Lung (tissue), 11 donors: ENCODE measurements at regions not wholly inside any gene's neighbourhood (a gene's known extent, or its start where the extent isn't known, plus 50 kb on each side); places are given as distances from the start of the nearest gene placed in this dataset.

ENCODE experiments used
- ATAC-seq: fragments of 200-7000 bp; cut with Tn5 transposase; one replicate; pipeline ENCODE4 v1.9.1; 2020; ENCODE audit warnings: moderate number of reproducible peaks; ENCODE audit not compliant: insufficient read depth, low FRiP score
- DNase-seq, 3 donors: peaks; one replicate each; pipeline ENCODE4 v3.0.0-alpha.2; 2013 to 2017
- H3K27ac ChIP-seq, 2 donors: one replicate each; pipeline ENCODE4 v1.5.1; 2013; ENCODE audit warnings: mild to moderate bottlenecking in 2 of 2, moderate library complexity in 2 of 2, control low read depth in 1 of 2, inconsistent platforms in 1 of 2, low read depth in 1 of 2, low read length in 1 of 2
- H3K27me3 ChIP-seq, 3 donors: one replicate each; pipeline ENCODE4 v1.5.1; 2013; ENCODE audit warnings: low read length in 2 of 3; ENCODE audit not compliant: control insufficient read depth in 3 of 3, insufficient read depth in 3 of 3
- H3K36me3 ChIP-seq, 4 donors: one replicate each; pipeline ENCODE4 v1.5.1; 2013; ENCODE audit warnings: low read length in 4 of 4, mild to moderate bottlenecking in 1 of 4, moderate library complexity in 1 of 4; ENCODE audit not compliant: control insufficient read depth in 4 of 4, insufficient read depth in 4 of 4
- H3K4me1 ChIP-seq, 5 donors: one replicate each; pipeline ENCODE4 v1.5.1; 2013; ENCODE audit warnings: low read length in 5 of 5, mild to moderate bottlenecking in 2 of 5, moderate library complexity in 1 of 5; ENCODE audit not compliant: control insufficient read depth in 5 of 5, insufficient read depth in 5 of 5
- H3K4me3 ChIP-seq: one replicate; pipeline ENCODE4 v1.5.1; 2013; ENCODE audit warnings: mild to moderate bottlenecking, control low read depth, moderate library complexity
- H3K9ac ChIP-seq, 2 donors: one replicate each; pipeline ENCODE4 v1.5.1; 2013; ENCODE audit warnings: low read length in 2 of 2, control low read depth in 1 of 2; ENCODE audit not compliant: insufficient read depth in 1 of 2
- H3K9me3 ChIP-seq, 4 donors: one replicate each; pipeline ENCODE4 v1.5.1; 2013; ENCODE audit warnings: low read length in 3 of 4, mild to moderate bottlenecking in 1 of 4, moderate library complexity in 1 of 4; ENCODE audit not compliant: control insufficient read depth in 4 of 4, insufficient read depth in 3 of 4
- WGBS, 2 donors: extraction: QIAGEN DNeasy Blood & Tissue Kit; methylation state at CpG; one replicate each; pipeline ENCODE4 v1.1.7; 2013; 5-methylcytosine and 5-hydroxymethylcytosine counted together
- TF ChIP-seq, protein P1 (sequence below): IDR thresholded peaks from 2 replicates; pipeline ENCODE4 v1.5.1; 2012; ENCODE audit warnings: mild to moderate bottlenecking; ENCODE audit errors: control extremely low read depth, extremely low read depth
- donor health status: control.
- donor health status: control.
- donor health status: Bipolar disorder and iron deficiency.
- donor health status: healthy.
- donor health status: DM: yes; HTN: yes; CAD: no.

- no peak overlapping the region for H3K4me3 ChIP-seq
- H3K36me3 ChIP-seq, result no peaks in the 10 kb centered on the region
- no peaks in the 10 kb centered on the region for H3K4me1 ChIP-seq
- no peaks in the 10 kb centered on the region for H3K27me3 ChIP-seq
- ATAC-seq (no peak), DNase-seq (no peak)
- WGBS, 2 donors, result 48 to 60% methylated on average over 3 of the region's 3 CpGs
- no peaks in the 10 kb centered on the region for H3K9me3 ChIP-seq
- TF ChIP-seq, protein P1, sequence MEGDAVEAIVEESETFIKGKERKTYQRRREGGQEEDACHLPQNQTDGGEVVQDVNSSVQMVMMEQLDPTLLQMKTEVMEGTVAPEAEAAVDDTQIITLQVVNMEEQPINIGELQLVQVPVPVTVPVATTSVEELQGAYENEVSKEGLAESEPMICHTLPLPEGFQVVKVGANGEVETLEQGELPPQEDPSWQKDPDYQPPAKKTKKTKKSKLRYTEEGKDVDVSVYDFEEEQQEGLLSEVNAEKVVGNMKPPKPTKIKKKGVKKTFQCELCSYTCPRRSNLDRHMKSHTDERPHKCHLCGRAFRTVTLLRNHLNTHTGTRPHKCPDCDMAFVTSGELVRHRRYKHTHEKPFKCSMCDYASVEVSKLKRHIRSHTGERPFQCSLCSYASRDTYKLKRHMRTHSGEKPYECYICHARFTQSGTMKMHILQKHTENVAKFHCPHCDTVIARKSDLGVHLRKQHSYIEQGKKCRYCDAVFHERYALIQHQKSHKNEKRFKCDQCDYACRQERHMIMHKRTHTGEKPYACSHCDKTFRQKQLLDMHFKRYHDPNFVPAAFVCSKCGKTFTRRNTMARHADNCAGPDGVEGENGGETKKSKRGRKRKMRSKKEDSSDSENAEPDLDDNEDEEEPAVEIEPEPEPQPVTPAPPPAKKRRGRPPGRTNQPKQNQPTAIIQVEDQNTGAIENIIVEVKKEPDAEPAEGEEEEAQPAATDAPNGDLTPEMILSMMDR, result no peak
- no peak overlapping the region for H3K9ac ChIP-seq
- H3K27ac ChIP-seq, result no peak overlapping the region
Measured at GRCh38 chrX:95029571-95029970, 1355.6 kb downstream of the FAM133A start.

GRCh38 chrX:95040104-95040503, 1366.1 kb downstream of the FAM133A start:
- no peak overlapping the region for H3K4me3 ChIP-seq
- DNase-seq, result no peak
- no peaks in the 10 kb centered on the region for H3K4me1 ChIP-seq
- no peaks in the 10 kb centered on the region for H3K36me3 ChIP-seq
- TF ChIP-seq, protein P1, result no peak
- no peak for ATAC-seq
- WGBS, 2 donors, result 38 to 56% methylated on average over 1 of the region's 1 CpG
- H3K9me3 ChIP-seq, result no peaks in the 10 kb centered on the region
- no peak overlapping the region for H3K9ac ChIP-seq
- no peaks in the 10 kb centered on the region for H3K27me3 ChIP-seq
- no peak overlapping the region for H3K27ac ChIP-seq

DNA sequence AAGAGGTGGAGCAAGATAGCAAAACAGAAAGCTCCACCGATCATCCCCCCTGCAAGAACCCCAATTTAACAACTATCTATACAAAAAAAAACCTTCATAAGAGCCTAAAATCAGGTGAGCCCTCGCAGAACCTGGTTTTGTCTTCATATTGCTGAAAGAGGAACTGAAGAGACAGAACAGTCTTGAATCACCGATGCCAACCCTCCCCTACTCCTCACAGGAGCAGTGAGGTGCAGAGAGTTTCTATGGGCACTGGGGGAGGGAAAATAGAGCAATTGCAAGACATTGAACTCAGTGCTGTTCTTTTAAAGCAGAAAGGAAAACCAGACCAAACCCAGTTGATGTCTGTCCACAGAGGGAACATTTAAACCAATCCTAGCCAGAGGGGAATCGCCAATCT, 1370.3 kb downstream of the FAM133A start:
- Histone ChIP-seq H3K4me1 (no peaks in the 10 kb centered on the region), H3K36me3 (no peaks in the 10 kb centered on the region), H3K9ac (no peak overlapping the region), H3K27me3 (no peaks in the 10 kb centered on the region), H3K27ac (no peak overlapping the region), H3K9me3 (no peaks in the 10 kb centered on the region), H3K4me3 (no peak overlapping the region)
- no peak for DNase-seq
- WGBS, 2 donors, result 77 to 90% methylated on average over 4 of the region's 4 CpGs
- TF ChIP-seq, protein P1, result no peak
- ATAC-seq, result no peak

DNA sequence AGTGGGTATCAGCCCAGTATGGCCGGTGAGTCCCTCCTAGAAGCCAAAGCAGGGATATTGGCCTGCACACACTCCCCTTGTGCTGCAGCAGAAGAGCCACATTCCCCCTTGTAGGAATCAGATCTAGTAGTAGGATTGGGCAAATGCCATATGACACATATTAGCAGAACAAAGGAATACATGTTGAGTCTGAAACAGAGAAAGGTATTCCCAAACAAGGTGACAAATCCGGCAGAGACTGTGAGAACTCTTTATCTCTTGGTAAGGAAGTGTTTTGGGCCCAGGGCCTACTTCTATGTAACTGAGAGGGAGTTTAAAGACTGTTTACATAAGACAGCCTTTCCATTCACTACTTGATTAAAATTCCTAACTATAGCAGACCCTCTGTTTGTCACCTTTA, 1382.0 kb downstream of the FAM133A start:
- Histone ChIP-seq H3K36me3 (no peaks in the 10 kb centered on the region), H3K4me3 (no peak overlapping the region), H3K4me1 (no peaks in the 10 kb centered on the region), H3K27me3 (peaks cover 0 to 15% (median 6%) of the 10 kb centered on the region in 3 donors), H3K9me3 (no peaks in the 10 kb centered on the region), H3K27ac (no peak overlapping the region), H3K9ac (no peak overlapping the region)
- TF ChIP-seq, protein P1, result no peak
- ATAC-seq (no peak), DNase-seq (no peak)
- WGBS, 2 donors, result 82 to 96% methylated on average over 2 of the region's 2 CpGs
